ENCODE measurements at regions not wholly inside any gene's neighbourhood (a gene's known extent, or its start where the extent isn't known, plus 50 kb on each side); places are given as distances from the start of the nearest gene placed in this dataset.

DNA sequence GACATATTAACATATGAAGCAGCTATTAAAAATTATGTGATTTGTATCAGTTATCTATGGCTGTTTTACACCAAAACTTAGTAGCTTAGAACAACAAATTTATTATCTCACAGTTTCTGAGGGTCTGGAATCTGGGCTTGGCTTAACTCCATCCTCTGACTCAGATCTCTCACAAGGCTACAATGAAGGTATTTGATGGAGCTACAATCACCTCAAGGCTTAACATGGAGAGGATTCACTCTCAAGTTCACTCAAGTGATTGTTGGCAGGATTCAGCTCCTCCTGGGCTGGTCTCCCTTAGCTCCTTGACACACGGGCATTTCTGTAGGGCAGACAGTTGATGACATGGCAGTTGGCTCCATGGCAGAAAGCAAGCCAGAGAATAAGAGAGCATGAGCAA is 133.0 kb upstream of the SLC14A2 start:
- DNase-seq (no peak), ATAC-seq (no peak)
- H3K4me1 ChIP-seq, result no peaks in the 10 kb centered on the region
- no peak overlapping the region for H3K27ac ChIP-seq
- H3K9me3 ChIP-seq, result no peaks in the 10 kb centered on the region
- no peak overlapping the region for H3K4me3 ChIP-seq
- no peaks in the 10 kb centered on the region for H3K36me3 ChIP-seq
- intact Hi-C loops (cut with DNase I), result no loop called here
- H3K27me3 ChIP-seq, result no peaks in the 10 kb centered on the region
- TF ChIP-seq, protein P1, sequence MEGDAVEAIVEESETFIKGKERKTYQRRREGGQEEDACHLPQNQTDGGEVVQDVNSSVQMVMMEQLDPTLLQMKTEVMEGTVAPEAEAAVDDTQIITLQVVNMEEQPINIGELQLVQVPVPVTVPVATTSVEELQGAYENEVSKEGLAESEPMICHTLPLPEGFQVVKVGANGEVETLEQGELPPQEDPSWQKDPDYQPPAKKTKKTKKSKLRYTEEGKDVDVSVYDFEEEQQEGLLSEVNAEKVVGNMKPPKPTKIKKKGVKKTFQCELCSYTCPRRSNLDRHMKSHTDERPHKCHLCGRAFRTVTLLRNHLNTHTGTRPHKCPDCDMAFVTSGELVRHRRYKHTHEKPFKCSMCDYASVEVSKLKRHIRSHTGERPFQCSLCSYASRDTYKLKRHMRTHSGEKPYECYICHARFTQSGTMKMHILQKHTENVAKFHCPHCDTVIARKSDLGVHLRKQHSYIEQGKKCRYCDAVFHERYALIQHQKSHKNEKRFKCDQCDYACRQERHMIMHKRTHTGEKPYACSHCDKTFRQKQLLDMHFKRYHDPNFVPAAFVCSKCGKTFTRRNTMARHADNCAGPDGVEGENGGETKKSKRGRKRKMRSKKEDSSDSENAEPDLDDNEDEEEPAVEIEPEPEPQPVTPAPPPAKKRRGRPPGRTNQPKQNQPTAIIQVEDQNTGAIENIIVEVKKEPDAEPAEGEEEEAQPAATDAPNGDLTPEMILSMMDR (IDR thresholded peaks at IDR 0.05), result no peak

DNA sequence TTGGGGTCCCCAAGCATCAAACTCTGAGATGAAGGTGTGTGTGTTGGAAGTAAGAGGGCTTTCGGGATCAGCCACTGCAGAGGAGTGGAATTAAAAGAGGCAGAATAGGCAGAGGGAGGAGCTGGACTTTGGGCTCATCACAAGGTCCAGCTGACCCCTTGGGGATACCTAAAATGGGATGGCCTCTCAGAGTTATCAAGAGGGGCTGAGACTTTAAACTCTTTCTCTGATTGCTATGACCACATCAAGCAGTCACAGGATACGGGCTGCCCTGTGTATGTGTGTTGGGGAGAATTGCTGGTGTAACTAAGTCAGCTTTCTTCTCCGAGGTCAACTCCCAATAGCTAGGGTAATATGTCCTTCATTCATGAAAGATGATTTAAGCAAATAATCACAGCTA is 127.7 kb upstream of the SLC14A2 start:
- no peaks in the 10 kb centered on the region for H3K4me1 ChIP-seq
- intact Hi-C loops (cut with DNase I), result no loop called here
- TF ChIP-seq, protein P1 (IDR thresholded peaks at IDR 0.05), result no peak
- H3K36me3 ChIP-seq, result no peaks in the 10 kb centered on the region
- no peak for DNase-seq
- H3K27me3 ChIP-seq, result no peaks in the 10 kb centered on the region
- no peak overlapping the region for H3K4me3 ChIP-seq
- H3K9me3 ChIP-seq, result no peaks in the 10 kb centered on the region
- no peak for ATAC-seq
- no peak overlapping the region for H3K27ac ChIP-seq

DNA sequence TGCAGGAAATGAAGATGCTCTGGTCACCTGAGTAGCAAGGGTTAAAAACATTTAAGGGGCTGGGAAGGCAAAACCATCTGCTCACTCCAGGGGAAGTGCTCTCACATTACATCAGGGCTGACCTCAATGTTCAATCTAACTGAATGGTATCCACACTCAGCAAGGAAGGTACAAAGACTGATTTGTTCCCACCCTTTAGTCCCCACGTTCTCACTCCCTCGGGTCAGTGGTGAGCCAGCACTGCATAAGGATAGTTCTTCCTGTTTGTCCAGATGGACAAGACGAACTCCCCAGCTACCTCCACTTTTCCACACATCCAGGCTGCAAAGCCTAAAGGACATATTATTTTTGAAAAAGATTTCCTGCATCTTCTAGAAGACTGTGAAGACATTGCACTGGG is 126.6 kb upstream of the SLC14A2 start:
- intact Hi-C loops (cut with DNase I), result no loop called here
- no peak overlapping the region for H3K4me3 ChIP-seq
- H3K27ac ChIP-seq, result no peak overlapping the region
- ATAC-seq (no peak), DNase-seq (no peak)
- H3K4me1 ChIP-seq, result no peaks in the 10 kb centered on the region
- no peaks in the 10 kb centered on the region for H3K9me3 ChIP-seq
- no peaks in the 10 kb centered on the region for H3K27me3 ChIP-seq
- H3K36me3 ChIP-seq, result no peaks in the 10 kb centered on the region
- TF ChIP-seq, protein P1 (IDR thresholded peaks at IDR 0.05), result no peak

DNA sequence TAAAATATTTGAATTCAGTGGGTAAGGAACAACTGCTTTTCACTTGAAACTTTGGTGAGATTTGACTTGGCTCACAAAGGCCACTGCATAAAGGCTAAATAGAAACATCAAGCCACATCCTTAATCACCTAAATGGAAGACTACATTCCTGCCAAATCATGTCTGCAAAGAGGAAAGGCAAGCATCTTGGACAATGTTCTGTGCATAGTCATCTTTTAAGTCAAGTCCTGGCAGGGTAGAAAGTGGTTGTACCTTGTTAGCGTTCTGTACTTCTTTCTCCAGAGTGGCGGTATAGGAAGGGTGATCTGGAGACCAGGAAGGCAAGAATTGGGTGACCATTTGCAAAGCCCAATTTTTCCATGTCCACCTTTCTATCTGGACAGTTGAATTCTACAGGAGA is 121.4 kb upstream of the SLC14A2 start:
- DNase-seq (no peak), ATAC-seq (no peak)
- no peaks in the 10 kb centered on the region for H3K4me1 ChIP-seq
- intact Hi-C loops (cut with DNase I), result no loop called here
- TF ChIP-seq, protein P1 (IDR thresholded peaks at IDR 0.05), result no peak
- no peaks in the 10 kb centered on the region for H3K27me3 ChIP-seq
- H3K9me3 ChIP-seq, result no peaks in the 10 kb centered on the region
- no peak overlapping the region for H3K27ac ChIP-seq
- H3K4me3 ChIP-seq, result no peak overlapping the region
- H3K36me3 ChIP-seq, result no peaks in the 10 kb centered on the region

DNA sequence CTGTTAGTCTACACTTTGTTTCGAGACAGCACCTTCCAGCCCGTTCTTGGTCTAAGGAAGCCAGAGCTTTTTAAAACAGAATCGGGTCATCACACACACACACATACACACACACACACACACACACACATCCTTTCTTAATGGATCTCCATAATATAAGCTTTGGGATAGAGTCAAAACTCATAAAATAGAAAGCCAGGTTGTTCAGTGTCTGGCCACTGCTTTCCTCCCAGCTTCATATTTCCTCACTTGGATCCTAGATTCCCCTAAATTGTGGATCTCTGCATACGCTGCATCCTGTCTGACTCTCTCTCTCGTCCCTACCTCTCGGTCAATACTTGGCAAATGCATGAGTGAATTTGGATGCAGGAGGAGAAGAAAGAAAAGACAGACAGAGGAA is 120.5 kb upstream of the SLC14A2 start:
- TF ChIP-seq, protein P1 (IDR thresholded peaks at IDR 0.05), result no peak
- intact Hi-C loops (cut with DNase I), result no loop called here
- Histone ChIP-seq H3K4me3 (no peak overlapping the region), H3K27me3 (no peaks in the 10 kb centered on the region), H3K9me3 (no peaks in the 10 kb centered on the region), H3K36me3 (no peaks in the 10 kb centered on the region), H3K4me1 (no peaks in the 10 kb centered on the region), H3K27ac (no peak overlapping the region)
- ATAC-seq (no peak), DNase-seq (no peak)

DNA sequence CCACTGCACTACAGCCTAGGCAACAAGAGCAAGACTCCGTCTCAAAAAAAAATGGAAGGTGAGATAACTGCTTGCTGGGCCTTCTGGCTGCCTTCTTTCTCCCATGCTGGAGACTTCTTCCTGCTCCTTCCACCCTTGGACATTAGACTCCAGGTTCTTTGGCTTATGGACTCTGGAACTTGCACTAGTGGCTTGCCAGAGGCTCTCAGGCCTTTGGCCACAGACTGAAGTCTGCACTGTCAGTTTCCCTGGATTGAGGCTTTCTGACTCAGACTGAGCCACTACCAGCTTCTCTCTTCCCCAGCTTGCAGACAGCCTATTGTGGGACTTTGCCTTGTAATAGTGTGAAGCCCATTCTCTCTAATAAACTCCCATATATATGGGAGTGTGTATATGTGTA is 118.5 kb upstream of the SLC14A2 start:
- no peaks in the 10 kb centered on the region for H3K9me3 ChIP-seq
- H3K4me1 ChIP-seq, result no peaks in the 10 kb centered on the region
- ATAC-seq, result no peak
- H3K27me3 ChIP-seq, result no peaks in the 10 kb centered on the region
- no peak for DNase-seq
- no peak overlapping the region for H3K4me3 ChIP-seq
- TF ChIP-seq, protein P1 (IDR thresholded peaks at IDR 0.05), result no peak
- H3K36me3 ChIP-seq, result no peaks in the 10 kb centered on the region
- H3K27ac ChIP-seq, result no peak overlapping the region
- intact Hi-C loops (cut with DNase I), result no loop called here

Measured in upper lobe of right lung (tissue), 1 donor.